GM12878 (cell line): ENCODE measurements at regions not wholly inside any gene's neighbourhood (a gene's known extent, or its start where the extent isn't known, plus 50 kb on each side); places are given as distances from the start of the nearest gene placed in this dataset.

ENCODE experiments used
- YY1 ChIP-seq: IDR thresholded peaks from 2 replicates; pipeline ENCODE4 v1.6.1; 2011; ENCODE audit warnings: low read depth, mild to moderate bottlenecking, low read length
- TF ChIP-seq, protein P1 (sequence below), 3 experiments: IDR thresholded peaks in 2 of 3; conservative IDR thresholded peaks in 1 of 3; 2 replicates each; pipeline ENCODE4 v1.5.1; 2011; ENCODE audit warnings: low read depth in 3 of 3, low read length in 3 of 3, mild to moderate bottlenecking in 3 of 3, control low read depth in 2 of 3, moderate library complexity in 2 of 3, inconsistent platforms in 1 of 3, mixed read lengths in 1 of 3; ENCODE audit not compliant: control insufficient read depth in 2 of 3, insufficient read depth in 1 of 3; ENCODE audit errors: extremely low read depth in 1 of 3

DNA sequence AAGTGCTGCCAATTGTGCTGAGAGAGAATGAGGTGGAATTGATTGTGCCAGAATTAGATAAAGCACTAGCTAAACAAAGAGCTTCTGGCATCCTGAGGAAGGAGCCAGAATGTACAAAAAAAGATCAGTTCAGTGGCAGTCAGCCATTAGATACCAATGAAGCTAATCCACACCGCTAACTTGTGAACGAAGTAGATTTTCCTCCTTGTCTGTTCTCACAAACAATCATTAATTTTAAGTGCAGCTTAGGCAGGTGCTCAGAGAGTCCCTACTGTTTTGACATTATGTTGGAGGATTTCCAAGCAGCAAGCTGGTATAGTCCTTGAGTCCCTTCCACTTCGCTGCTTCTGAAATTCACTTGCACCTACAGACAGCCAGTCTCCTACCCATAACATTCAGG is 617.4 kb downstream of the CENPC start:
- TF ChIP-seq, protein P1, sequence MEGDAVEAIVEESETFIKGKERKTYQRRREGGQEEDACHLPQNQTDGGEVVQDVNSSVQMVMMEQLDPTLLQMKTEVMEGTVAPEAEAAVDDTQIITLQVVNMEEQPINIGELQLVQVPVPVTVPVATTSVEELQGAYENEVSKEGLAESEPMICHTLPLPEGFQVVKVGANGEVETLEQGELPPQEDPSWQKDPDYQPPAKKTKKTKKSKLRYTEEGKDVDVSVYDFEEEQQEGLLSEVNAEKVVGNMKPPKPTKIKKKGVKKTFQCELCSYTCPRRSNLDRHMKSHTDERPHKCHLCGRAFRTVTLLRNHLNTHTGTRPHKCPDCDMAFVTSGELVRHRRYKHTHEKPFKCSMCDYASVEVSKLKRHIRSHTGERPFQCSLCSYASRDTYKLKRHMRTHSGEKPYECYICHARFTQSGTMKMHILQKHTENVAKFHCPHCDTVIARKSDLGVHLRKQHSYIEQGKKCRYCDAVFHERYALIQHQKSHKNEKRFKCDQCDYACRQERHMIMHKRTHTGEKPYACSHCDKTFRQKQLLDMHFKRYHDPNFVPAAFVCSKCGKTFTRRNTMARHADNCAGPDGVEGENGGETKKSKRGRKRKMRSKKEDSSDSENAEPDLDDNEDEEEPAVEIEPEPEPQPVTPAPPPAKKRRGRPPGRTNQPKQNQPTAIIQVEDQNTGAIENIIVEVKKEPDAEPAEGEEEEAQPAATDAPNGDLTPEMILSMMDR (IDR thresholded peaks at IDR 0.05 in 2 of 3, conservative IDR thresholded peaks at IDR 0.05 in 1 of 3; ENCODE audit: control insufficient read depth in 2 of 3, extremely low read depth in 1 of 3, insufficient read depth in 1 of 3, low read depth in 3 of 3, low read length in 3 of 3), result no peak
- TF ChIP-seq YY1, result no peak
